ENCODE measurements at regions not wholly inside any gene's neighbourhood (a gene's known extent, or its start where the extent isn't known, plus 50 kb on each side); places are given as distances from the start of the nearest gene placed in this dataset.

DNA sequence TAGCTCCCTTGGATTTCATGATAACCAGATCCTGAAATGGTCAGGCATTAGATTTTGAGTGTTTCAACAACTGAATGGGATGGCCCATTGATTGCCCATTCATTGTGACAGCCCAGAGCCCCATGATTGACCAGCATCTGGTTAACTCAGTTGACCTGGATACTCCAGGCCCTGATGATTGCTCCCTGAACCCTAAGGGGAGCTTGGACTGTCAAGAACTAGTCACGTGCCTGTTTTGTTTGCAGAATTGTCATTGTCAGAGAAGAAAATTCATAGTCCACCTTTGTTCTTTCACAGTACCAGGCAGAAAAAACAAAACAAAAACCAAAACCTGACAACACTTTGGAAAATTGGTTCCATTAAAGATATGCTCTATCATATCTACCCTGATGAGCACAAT is 241.3 kb upstream of the ONECUT1 start:
- Histone ChIP-seq H3K4me2 (ENCODE audit: insufficient read depth, low read length) (no peak overlapping the region), H3K9ac (ENCODE audit: insufficient read depth in 1 of 2, low read depth in 2 of 2, low read length in 2 of 2) (no peak overlapping the region), H3K79me2 (ENCODE audit: control insufficient read depth, insufficient read depth, low read length) (no peaks in the 10 kb centered on the region), H3K27me3 (ENCODE audit: control insufficient read depth in 2 of 2, insufficient read depth in 2 of 2, low read length in 2 of 2) (no peaks in the 10 kb centered on the region), H3K9me3 (replicated peaks; ENCODE audit: control insufficient read depth, insufficient read depth, low read depth, low read length) (no peaks in the 10 kb centered on the region), H3K9me1 (ENCODE audit: control insufficient read depth, insufficient read depth, low read length) (no peaks in the 10 kb centered on the region), H3K4me1 (replicated peaks in 1 of 2; ENCODE audit: control insufficient read depth in 2 of 2, insufficient read depth in 2 of 2, low read length in 2 of 2) (no peaks in the 10 kb centered on the region), H3K4me3 (no peak overlapping the region), H2AFZ (ENCODE audit: low read depth, low read length) (no peak overlapping the region), H4K20me1 (replicated peaks; ENCODE audit: control insufficient read depth, insufficient read depth, low read length) (no peaks in the 10 kb centered on the region), H3K36me3 (ENCODE audit: control insufficient read depth, insufficient read depth, low read length) (no peaks in the 10 kb centered on the region), H3K27ac (ENCODE audit: extremely low read depth, low read depth, low read length) (no peak overlapping the region)
- ChIA-PET CTCF (ENCODE audit: low intra/inter-chr PET ratio) (no interaction called here), POLR2A (no interaction called here)
- in situ Hi-C loops (cut with MboI) (no loop called here), intact Hi-C loops (cut with micrococcal nuclease) (no loop called here)
- FAIRE-seq, result no peak
- BruUV-seq (replicated peaks), result no TSS peak
- no peak for ATAC-seq
- TF ChIP-seq, protein P1, sequence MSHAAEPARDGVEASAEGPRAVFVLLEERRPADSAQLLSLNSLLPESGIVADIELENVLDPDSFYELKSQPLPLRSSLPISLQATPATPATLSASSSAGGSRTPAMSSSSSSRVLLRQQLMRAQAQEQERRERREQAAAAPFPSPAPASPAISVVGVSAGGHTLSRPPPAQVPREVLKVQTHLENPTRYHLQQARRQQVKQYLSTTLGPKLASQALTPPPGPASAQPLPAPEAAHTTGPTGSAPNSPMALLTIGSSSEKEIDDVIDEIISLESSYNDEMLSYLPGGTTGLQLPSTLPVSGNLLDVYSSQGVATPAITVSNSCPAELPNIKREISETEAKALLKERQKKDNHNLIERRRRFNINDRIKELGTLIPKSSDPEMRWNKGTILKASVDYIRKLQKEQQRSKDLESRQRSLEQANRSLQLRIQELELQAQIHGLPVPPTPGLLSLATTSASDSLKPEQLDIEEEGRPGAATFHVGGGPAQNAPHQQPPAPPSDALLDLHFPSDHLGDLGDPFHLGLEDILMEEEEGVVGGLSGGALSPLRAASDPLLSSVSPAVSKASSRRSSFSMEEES (CRISPR knock-in tag; IDR thresholded peaks at IDR 0.05), result 0 out of 2 replicates have a peak, but pooled peaks have one; percentile 4
- TF ChIP-seq, protein P2, sequence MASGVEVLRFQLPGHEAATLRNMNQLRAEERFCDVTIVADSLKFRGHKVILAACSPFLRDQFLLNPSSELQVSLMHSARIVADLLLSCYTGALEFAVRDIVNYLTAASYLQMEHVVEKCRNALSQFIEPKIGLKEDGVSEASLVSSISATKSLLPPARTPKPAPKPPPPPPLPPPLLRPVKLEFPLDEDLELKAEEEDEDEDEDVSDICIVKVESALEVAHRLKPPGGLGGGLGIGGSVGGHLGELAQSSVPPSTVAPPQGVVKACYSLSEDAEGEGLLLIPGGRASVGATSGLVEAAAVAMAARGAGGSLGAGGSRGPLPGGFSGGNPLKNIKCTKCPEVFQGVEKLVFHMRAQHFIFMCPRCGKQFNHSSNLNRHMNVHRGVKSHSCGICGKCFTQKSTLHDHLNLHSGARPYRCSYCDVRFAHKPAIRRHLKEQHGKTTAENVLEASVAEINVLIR (CRISPR knock-in tag; IDR thresholded peaks at IDR 0.05), result no peak
- TF ChIP-seq SREBF1 (IDR thresholded peaks at IDR 0.05; ENCODE audit: borderline replicate concordance, low read depth, low read length) (no peak), DMBX1 (CRISPR knock-in tag; IDR thresholded peaks at IDR 0.05; ENCODE audit: borderline replicate concordance) (no peak), FOXP1 (CRISPR knock-in tag; IDR thresholded peaks at IDR 0.05) (no peak)
- no peak for DNase-seq (ENCODE audit: extremely low read depth in 1 of 4, low spot score in 3 of 4)
- 0% methylated on average over 1 of the region's 1 CpG for WGBS (ENCODE audit: insufficient coverage, low coverage, missing lambda C conversion rate)
